ENCODE measurements at regions not wholly inside any gene's neighbourhood (a gene's known extent, or its start where the extent isn't known, plus 50 kb on each side); places are given as distances from the start of the nearest gene placed in this dataset.

GRCh38 chr5:82861701-82862100, 215.5 kb downstream of the TMEM167A start:
- TF ChIP-seq CTCF (conservative IDR thresholded peaks at IDR 0.05; ENCODE audit: low read depth, low read length): no peak
- DNase-seq (ENCODE audit: low read depth): no peak
- H3K4me3 ChIP-seq (ENCODE audit: low read length): no peak overlapping the region

DNA sequence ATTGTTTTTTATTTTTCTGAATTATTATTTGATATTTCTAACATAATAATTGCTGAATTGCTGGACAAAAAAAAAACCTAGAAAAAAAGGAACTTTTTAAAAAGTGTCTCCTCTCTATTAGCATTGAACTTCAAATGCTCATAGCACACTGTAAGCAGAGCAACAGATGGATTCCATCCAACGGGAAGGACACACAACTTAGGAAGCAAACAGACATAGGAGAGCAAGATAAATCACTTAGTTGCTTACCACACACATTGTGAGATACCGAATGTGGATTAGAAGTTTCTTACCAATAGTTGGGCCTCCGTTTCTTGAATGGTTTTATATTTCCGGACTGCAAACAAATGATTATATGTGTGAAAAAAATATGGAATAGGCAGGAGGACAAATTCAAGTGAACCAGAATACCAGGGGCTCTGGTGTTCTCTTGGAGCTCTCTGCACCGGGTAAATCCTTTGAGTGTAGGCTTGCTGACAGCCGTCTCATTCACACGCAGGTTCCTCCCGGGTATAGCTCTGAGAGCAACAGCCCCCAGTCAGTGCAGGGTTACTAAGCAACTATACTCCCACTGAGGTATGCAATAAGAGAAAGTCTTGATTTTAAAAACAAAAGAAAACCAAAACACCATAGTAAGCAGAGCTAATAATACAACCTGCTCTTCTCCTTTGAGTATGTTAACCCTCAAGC, 217.6 kb downstream of the TMEM167A start:
- no peak for DNase-seq (ENCODE audit: low read depth)
- H3K4me3 ChIP-seq (ENCODE audit: low read length): no peak overlapping the region
- TF ChIP-seq CTCF (conservative IDR thresholded peaks at IDR 0.05; ENCODE audit: low read depth, low read length): no peak

- H3K4me3 ChIP-seq (ENCODE audit: low read length): no peak overlapping the region
- no peak for TF ChIP-seq CTCF (conservative IDR thresholded peaks at IDR 0.05; ENCODE audit: low read depth, low read length)
- no peak for DNase-seq (ENCODE audit: low read depth)
Observed at GRCh38 chr5:82858151-82859025, 218.8 kb downstream of the TMEM167A start.

DNA sequence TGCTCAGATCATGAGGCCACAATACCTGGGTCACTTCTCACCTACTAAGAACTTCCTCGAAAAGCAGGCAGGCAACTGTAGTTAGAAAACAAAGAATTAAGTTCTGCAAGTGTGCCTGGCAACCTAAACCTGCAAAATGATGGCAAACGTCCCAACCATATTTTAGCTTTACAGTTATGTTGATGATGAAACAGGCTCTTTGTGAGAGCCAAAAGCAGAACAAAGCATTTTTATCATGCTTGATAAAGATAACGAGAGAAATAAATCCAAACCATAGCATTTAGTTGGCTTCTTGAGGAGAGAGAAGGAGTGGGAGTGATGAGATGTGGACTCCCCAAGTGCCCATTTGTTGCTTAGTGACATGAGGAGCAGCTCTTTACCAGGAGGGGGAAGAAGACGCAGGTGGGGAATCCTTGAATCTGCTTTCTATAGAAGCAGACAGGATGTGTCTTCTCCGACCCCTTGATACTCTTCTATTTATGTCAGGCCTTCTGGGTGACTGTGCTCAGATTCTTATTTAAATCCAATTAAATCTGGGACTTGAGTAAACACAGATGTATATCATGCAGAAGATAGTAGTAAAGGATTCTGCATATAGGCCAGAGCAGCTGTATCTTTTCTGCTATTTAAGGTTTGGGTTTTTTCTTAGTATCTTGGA, 221.2 kb downstream of the TMEM167A start:
- no peak overlapping the region for H3K4me3 ChIP-seq (ENCODE audit: low read length)
- DNase-seq (ENCODE audit: low read depth): no peak
- TF ChIP-seq CTCF (conservative IDR thresholded peaks at IDR 0.05; ENCODE audit: low read depth, low read length): no peak

DNA sequence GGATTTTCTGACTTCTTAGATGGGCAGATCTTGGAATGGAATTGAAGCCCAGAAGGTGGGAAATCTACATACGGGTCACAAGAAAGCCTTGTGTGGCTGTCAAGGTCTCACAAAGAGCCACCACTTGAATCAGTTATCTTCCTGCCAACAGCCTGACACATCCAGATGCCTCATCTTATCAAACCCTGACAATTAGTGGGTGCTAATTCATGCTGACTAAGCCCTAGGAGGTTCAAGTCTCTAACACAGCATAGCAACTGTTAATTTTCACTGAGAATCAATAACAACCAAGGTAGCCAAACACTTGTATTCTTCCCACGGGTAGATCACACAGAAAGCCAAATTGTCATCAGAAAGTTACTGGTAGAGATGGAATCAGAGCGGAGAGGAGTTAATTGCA, 222.2 kb downstream of the TMEM167A start:
- no peak for TF ChIP-seq CTCF (conservative IDR thresholded peaks at IDR 0.05; ENCODE audit: low read depth, low read length)
- H3K4me3 ChIP-seq (ENCODE audit: low read length): no peak overlapping the region
- DNase-seq (ENCODE audit: low read depth): no peak

GRCh38 chr5:82851471-82851870, 225.7 kb downstream of the TMEM167A start:
- no peak for DNase-seq (ENCODE audit: low read depth)
- no peak overlapping the region for H3K4me3 ChIP-seq (ENCODE audit: low read length)
- TF ChIP-seq CTCF (conservative IDR thresholded peaks at IDR 0.05; ENCODE audit: low read depth, low read length): no peak

Data from retinal pigment epithelial cell (primary cell).